ENCODE measurements at regions not wholly inside any gene's neighbourhood (a gene's known extent, or its start where the extent isn't known, plus 50 kb on each side); places are given as distances from the start of the nearest gene placed in this dataset.

GRCh38 chr9:115781070-115781736 is 372.4 kb upstream of the PAPPA start (continued):
- TF ChIP-seq ZNF407 (CRISPR knock-in tag; IDR thresholded peaks at IDR 0.05; ENCODE audit: not compliant biosample characterization) (no peak), ZFY (CRISPR knock-in tag; IDR thresholded peaks at IDR 0.05) (no peak), ZNF121 (CRISPR knock-in tag; IDR thresholded peaks at IDR 0.05) (no peak), ZNF580 (CRISPR knock-in tag; IDR thresholded peaks at IDR 0.05; ENCODE audit: borderline replicate concordance, low read depth) (no peak), PAXIP1 (CRISPR knock-in tag; conservative IDR thresholded peaks at IDR 0.05) (no peak), ZNF282 (IDR thresholded peaks at IDR 0.05; ENCODE audit: partially characterized antibody) (no peak), KDM5B (CRISPR knock-in tag; IDR thresholded peaks at IDR 0.05; ENCODE audit: borderline replicate concordance) (no peak), ZNF737 (CRISPR knock-in tag; IDR thresholded peaks at IDR 0.05; ENCODE audit: borderline replicate concordance) (no peak), HMGA1 (CRISPR knock-in tag; conservative IDR thresholded peaks at IDR 0.05) (no peak), FOXC1 (CRISPR knock-in tag; IDR thresholded peaks at IDR 0.05; ENCODE audit: borderline replicate concordance) (no peak), ZNF891 (CRISPR knock-in tag; IDR thresholded peaks at IDR 0.05) (no peak), STAT6 (CRISPR knock-in tag; IDR thresholded peaks at IDR 0.05; ENCODE audit: borderline replicate concordance) (no peak), KLF11 (CRISPR knock-in tag; IDR thresholded peaks at IDR 0.05) (no peak)
